ENCODE measurements at regions not wholly inside any gene's neighbourhood (a gene's known extent, or its start where the extent isn't known, plus 50 kb on each side); places are given as distances from the start of the nearest gene placed in this dataset.

- ChIA-PET CTCF (interaction anchor here (0.6 kb wide), 1 partner anchor 55 kb away, joined by 5 read pairs; no protein-coding TSS in a partner anchor), POLR2A (no interaction called here)
- in situ Hi-C loops (cut with HindIII; ENCODE audit: low pct_unique_long_range_greater_than_20kb, low sequenced_read_pairs), result no loop called here
- H3K27ac ChIP-seq (ENCODE audit: low read length), result no peak overlapping the region
- H3K9me3 ChIP-seq (ENCODE audit: control insufficient read depth, insufficient read depth, low read depth, low read length), result no peaks in the 10 kb centered on the region
- no peaks in the 10 kb centered on the region for H3K4me1 ChIP-seq (ENCODE audit: control insufficient read depth, insufficient read depth, low read length)
- ATAC-seq, result no peak
- no peak for DNase-seq (ENCODE audit: low read depth, low spot score)
- H3K27me3 ChIP-seq (ENCODE audit: control insufficient read depth, insufficient read depth, low read length), result peaks cover 12% of the 10 kb centered on the region; the same call in 1 of the 2 replicates
- no TSS peak for BruUV-seq (replicated peaks)
- H3K4me3 ChIP-seq (ENCODE audit: low read depth in 2 of 2, low read length in 2 of 2), result no peak overlapping the region
- no peak for TF ChIP-seq REST (IDR thresholded peaks at IDR 0.05; ENCODE audit: insufficient read depth in 1 of 2, low read depth in 2 of 2, low read length in 1 of 2)
- TF ChIP-seq CTCF (IDR thresholded peaks at IDR 0.05), result no peak
- TF ChIP-seq POLR2AphosphoS5 (IDR thresholded peaks at IDR 0.05; ENCODE audit: low read depth, low read length), result no peak
- H3K36me3 ChIP-seq (ENCODE audit: control insufficient read depth, insufficient read depth, low read length), result no peaks in the 10 kb centered on the region
- intact Hi-C loops (cut with micrococcal nuclease; ENCODE audit: unreplicated experiment), result no loop called here
Measured at GRCh38 chr6:41411961-41412360, 76.6 kb downstream of the NCR2 start.

- DNase-seq (ENCODE audit: low read depth, low spot score), result no peak
- H3K27ac ChIP-seq (ENCODE audit: low read length), result no peak overlapping the region
- no peak for ATAC-seq
- intact Hi-C loops (cut with micrococcal nuclease; ENCODE audit: unreplicated experiment), result no loop called here
- H3K27me3 ChIP-seq (ENCODE audit: control insufficient read depth, insufficient read depth, low read length), result peaks cover 15% of the 10 kb centered on the region
- ChIA-PET POLR2A (interaction anchor here (0.6 to 0.7 kb wide), 2 partner anchors 68 to 341 kb away, joined by 3 read pairs; partner anchors contain the start of gene OARD1), CTCF (no interaction called here)
- TF ChIP-seq REST (IDR thresholded peaks at IDR 0.05; ENCODE audit: insufficient read depth in 1 of 2, low read depth in 2 of 2, low read length in 1 of 2) (no peak), SIN3A (IDR thresholded peaks at IDR 0.05; ENCODE audit: borderline replicate concordance, insufficient read depth, low read depth, low read length) (no peak), TCF7L2 (IDR thresholded peaks at IDR 0.05; ENCODE audit: low read depth, low read length) (no peak), CTCF (IDR thresholded peaks at IDR 0.05) (no peak), POLR2AphosphoS5 (IDR thresholded peaks at IDR 0.05; ENCODE audit: low read depth, low read length) (no peak)
- H3K4me3 ChIP-seq (ENCODE audit: low read depth in 2 of 2, low read length in 2 of 2), result no peak overlapping the region
- H3K9me3 ChIP-seq (ENCODE audit: control insufficient read depth, insufficient read depth, low read depth, low read length), result no peaks in the 10 kb centered on the region
- no TSS peak for BruUV-seq (replicated peaks)
- no peaks in the 10 kb centered on the region for H3K36me3 ChIP-seq (ENCODE audit: control insufficient read depth, insufficient read depth, low read length)
- H3K4me1 ChIP-seq (ENCODE audit: control insufficient read depth, insufficient read depth, low read length), result no peaks in the 10 kb centered on the region
- in situ Hi-C loops (cut with HindIII; ENCODE audit: low pct_unique_long_range_greater_than_20kb, low sequenced_read_pairs), result no loop called here
Measured at GRCh38 chr6:41413250-41413649, 77.8 kb downstream of the NCR2 start.

Measured in Panc1 (cell line).